WTC11 (cell line): ENCODE measurements at regions not wholly inside any gene's neighbourhood (a gene's known extent, or its start where the extent isn't known, plus 50 kb on each side); places are given as distances from the start of the nearest gene placed in this dataset.

ENCODE experiments used
- ARID4B ChIP-seq: sonication (generic); formaldehyde crosslinking; IDR thresholded peaks from 2 replicates; pipeline ENCODE4 v1.8.0; 2023; ENCODE audit warnings: missing genetic modification reagents, mild to moderate bottlenecking, borderline replicate concordance
- CREB1 ChIP-seq: sonication (generic); formaldehyde crosslinking; IDR thresholded peaks from 2 replicates; pipeline ENCODE4 v1.8.0; 2023; ENCODE audit warnings: mild to moderate bottlenecking, missing genetic modification reagents
- CTCF ChIP-seq: fragments of 200-600 bp; IDR thresholded peaks from 2 replicates; pipeline ENCODE4 v1.8.0; 2022; ENCODE audit warnings: antibody characterized with exemption
- ETV6 ChIP-seq: sonication (generic); formaldehyde crosslinking; IDR thresholded peaks from 2 replicates; pipeline ENCODE4 v1.8.1; 2022; ENCODE audit warnings: mild to moderate bottlenecking, missing genetic modification reagents
- MLX ChIP-seq: sonication (generic); formaldehyde crosslinking; IDR thresholded peaks from 2 replicates; pipeline ENCODE4 v1.8.1; 2023; ENCODE audit warnings: mild to moderate bottlenecking, missing genetic modification reagents, moderate library complexity
- SOX15 ChIP-seq: fragments of 250-450 bp; sonication (Bioruptor Pico); IDR thresholded peaks from 2 replicates; pipeline ENCODE4 v1.9.0; 2021; ENCODE audit warnings: mild to moderate bottlenecking
- TEAD4 ChIP-seq: sonication (generic); formaldehyde crosslinking; IDR thresholded peaks from 2 replicates; pipeline ENCODE4 v1.8.0; 2022; ENCODE audit warnings: mild to moderate bottlenecking, missing genetic modification reagents
- TF ChIP-seq, protein P1 (sequence below): sonication (generic); formaldehyde crosslinking; IDR thresholded peaks from 2 replicates; pipeline ENCODE4 v1.8.1; 2023; ENCODE audit warnings: mild to moderate bottlenecking, missing genetic modification reagents, moderate library complexity
- TF ChIP-seq, protein P2 (sequence below): sonication (generic); formaldehyde crosslinking; IDR thresholded peaks from 2 replicates; pipeline ENCODE4 v1.8.1; 2022; ENCODE audit warnings: low read depth, mild to moderate bottlenecking, moderate library complexity, missing genetic modification reagents, borderline replicate concordance
- TF ChIP-seq, protein P3 (sequence below): sonication (generic); formaldehyde crosslinking; IDR thresholded peaks from 2 replicates; pipeline ENCODE4 v1.8.0; 2022; ENCODE audit warnings: mild to moderate bottlenecking, missing genetic modification reagents
- TF ChIP-seq, protein P4 (sequence below): fragments of 250-450 bp; sonication (Bioruptor Pico); IDR thresholded peaks from 2 replicates; pipeline ENCODE4 v2.1.2; 2022; ENCODE audit warnings: mild to moderate bottlenecking, moderate library complexity

DNA sequence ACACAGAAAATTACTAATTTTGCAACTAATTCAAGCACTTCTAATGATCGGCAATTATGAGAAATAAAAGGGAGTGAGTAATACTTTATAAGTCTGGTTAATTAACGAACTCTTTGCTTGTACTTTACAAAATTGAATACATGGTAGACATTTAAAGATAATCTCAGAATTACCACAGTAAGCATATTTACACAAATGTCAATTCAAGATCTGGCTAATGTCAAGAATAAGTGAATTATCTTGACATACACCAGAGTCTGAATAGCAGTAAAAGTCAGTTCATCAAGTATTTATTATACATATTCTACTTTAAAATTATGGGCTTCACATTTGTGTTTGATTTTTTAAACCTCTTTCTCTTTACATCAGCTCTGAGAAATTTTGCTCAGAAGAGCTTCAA is 643.4 kb downstream of the OLFM4 start:
- no peak for TF ChIP-seq SOX15
- no peak for TF ChIP-seq MLX (CRISPR knock-in tag)
- TF ChIP-seq CTCF: no peak
- TF ChIP-seq CREB1: no peak
- TF ChIP-seq ARID4B (CRISPR knock-in tag): no peak
- TF ChIP-seq, protein P1, sequence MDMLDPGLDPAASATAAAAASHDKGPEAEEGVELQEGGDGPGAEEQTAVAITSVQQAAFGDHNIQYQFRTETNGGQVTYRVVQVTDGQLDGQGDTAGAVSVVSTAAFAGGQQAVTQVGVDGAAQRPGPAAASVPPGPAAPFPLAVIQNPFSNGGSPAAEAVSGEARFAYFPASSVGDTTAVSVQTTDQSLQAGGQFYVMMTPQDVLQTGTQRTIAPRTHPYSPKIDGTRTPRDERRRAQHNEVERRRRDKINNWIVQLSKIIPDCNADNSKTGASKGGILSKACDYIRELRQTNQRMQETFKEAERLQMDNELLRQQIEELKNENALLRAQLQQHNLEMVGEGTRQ (CRISPR knock-in tag): no peak
- TF ChIP-seq ETV6 (CRISPR knock-in tag): no peak
- TF ChIP-seq, protein P2, sequence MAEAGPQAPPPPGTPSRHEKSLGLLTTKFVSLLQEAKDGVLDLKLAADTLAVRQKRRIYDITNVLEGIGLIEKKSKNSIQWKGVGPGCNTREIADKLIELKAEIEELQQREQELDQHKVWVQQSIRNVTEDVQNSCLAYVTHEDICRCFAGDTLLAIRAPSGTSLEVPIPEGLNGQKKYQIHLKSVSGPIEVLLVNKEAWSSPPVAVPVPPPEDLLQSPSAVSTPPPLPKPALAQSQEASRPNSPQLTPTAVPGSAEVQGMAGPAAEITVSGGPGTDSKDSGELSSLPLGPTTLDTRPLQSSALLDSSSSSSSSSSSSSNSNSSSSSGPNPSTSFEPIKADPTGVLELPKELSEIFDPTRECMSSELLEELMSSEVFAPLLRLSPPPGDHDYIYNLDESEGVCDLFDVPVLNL: no peak
- no peak for TF ChIP-seq TEAD4
- TF ChIP-seq, protein P3, sequence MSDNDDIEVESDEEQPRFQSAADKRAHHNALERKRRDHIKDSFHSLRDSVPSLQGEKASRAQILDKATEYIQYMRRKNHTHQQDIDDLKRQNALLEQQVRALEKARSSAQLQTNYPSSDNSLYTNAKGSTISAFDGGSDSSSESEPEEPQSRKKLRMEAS: no peak
- TF ChIP-seq, protein P4, sequence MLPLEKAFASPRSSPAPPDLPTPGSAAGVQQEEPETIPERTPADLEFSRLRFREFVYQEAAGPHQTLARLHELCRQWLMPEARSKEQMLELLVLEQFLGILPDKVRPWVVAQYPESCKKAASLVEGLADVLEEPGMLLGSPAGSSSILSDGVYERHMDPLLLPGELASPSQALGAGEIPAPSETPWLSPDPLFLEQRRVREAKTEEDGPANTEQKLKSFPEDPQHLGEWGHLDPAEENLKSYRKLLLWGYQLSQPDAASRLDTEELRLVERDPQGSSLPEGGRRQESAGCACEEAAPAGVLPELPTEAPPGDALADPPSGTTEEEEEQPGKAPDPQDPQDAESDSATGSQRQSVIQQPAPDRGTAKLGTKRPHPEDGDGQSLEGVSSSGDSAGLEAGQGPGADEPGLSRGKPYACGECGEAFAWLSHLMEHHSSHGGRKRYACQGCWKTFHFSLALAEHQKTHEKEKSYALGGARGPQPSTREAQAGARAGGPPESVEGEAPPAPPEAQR (CRISPR knock-in tag): no peak
